ENCODE measurements at regions not wholly inside any gene's neighbourhood (a gene's known extent, or its start where the extent isn't known, plus 50 kb on each side); places are given as distances from the start of the nearest gene placed in this dataset.
"Not testable (repeated sequence)": the region's sequence is repeated elsewhere in the genome, so short reads cannot be mapped to it uniquely, and the experiment has no call there.

DNA sequence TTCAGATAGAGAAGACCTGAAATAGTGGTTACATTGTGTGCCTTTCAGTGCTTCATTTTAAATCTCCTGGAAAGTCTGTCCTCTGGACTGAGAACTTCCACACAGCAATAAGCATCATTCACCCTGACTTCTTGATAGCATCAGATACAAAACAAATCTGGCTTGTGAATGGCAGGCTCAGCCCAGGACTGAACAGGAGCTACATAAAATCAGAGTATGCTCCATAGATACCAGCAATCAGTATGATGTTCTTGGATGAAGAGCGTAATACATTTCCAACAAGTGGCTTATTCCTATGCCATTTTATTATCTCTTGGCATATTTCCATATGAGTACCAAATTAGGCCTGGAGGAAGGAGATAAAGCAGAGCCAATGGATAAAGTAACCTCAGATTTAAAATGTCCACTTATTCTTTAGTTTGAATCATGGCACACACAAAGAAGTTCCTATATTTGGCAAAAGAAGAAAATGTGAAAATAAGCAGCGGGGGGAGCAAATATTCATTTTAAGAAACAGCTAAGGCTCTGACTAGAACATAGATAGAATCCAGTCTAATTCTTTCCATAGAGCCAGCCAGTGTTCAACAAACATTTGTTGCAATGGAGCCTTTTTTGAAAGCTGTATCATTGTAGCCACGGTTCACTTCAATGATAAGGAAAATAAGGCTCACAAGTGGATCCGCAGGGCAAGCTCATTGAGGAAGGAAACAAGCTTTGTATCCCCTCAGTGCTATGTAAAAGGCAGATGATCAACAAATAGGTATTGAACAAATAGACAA, 230.8 kb upstream of the CHAC2 start:
- no peak for DNase-seq (ENCODE audit: low read depth)

DNA sequence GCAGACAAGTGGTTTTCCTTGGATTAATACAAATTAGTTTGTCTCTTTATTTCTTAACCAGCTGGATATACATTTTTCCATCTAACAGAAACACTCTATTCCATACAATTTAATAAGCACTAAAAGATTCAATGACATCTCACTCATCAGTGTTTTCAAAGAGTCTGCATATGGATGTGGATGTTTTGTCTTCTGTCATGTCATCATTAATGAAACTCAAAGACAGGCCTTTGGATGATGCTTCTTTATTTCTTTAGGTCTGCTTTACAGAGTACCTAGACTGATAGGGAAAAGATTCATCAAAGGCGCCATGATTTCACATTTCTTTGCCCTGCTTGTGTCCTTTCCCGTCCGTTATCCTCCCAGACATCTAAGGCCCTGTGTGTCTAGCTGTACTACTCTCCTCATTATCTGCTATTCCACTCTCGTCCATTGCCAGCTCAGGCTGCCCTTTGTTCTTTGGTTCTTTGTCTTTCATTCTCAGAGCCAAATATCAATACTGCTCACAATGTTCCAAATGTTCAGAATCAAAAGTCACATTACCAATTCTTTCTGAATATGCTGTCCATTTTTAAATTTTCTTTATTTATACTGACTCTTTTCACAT, 232.3 kb upstream of the CHAC2 start:
- no peak for DNase-seq (ENCODE audit: low read depth)

DNA sequence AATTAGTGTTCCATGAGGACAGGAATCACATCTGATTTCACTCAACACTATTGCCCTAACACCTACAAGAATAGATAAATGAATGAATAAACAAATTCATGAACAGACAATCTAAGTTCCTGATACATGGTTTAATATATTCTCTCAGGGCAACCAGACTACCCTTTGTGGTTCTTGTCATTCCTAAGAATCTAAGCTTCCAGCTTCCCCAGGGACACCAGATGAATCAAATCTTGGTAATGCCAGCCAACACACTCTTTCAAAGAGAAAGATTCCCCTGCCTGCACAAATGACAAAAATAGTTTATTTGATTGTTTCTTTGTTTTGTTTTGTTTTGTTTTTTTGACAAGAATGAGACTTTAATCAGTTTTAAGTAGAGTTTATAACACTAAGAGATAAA, 237.5 kb upstream of the CHAC2 start:
- no peak for DNase-seq (ENCODE audit: low read depth)

- no peak for DNase-seq (ENCODE audit: low read depth)
Measured at GRCh38 chr2:53527056-53527455, 240.5 kb upstream of the CHAC2 start.

DNA sequence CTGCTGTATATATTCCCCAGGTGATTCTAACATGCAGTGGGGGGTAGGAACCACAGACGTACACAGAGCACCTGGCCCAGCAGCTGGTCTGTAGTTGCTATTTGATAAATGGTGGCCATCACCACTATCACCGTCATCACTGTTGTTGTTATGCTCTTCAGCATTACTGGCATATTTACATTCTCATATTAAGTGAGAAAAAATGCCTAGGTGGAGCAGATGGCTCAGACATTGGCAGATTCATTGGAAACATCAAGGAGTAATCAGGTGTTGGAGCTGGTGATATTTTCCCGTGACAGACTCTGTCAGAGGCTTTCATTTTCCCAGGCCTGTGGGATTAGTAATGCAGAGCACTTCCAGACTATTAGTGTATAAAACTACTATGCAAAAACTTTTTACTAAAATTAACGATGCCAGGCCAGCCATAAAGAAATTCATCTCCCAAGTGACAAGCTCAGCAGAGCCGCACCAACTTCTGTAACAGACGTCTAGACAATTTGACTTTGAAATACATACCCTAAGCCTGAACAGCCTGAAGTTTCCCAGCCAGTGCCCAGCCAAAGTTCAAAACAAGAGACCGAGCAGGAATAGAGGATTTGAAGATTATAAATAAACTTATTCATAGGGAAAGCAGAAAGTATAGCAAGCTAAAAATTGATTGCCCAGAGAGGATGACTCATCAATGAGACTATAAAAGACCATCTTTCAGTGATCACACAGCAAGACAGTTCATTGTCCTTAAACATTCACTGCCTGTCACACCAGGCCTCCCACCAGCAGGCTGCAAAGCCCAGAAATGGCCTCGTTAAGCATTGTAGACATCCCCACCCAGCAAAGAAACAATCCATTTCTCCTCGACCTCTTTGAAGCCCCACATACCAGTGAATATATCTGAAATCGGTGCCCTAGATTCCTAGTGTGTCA, 247.4 kb upstream of the CHAC2 start:
- DNase-seq (ENCODE audit: low read depth) = peak; percentile 11

DNA sequence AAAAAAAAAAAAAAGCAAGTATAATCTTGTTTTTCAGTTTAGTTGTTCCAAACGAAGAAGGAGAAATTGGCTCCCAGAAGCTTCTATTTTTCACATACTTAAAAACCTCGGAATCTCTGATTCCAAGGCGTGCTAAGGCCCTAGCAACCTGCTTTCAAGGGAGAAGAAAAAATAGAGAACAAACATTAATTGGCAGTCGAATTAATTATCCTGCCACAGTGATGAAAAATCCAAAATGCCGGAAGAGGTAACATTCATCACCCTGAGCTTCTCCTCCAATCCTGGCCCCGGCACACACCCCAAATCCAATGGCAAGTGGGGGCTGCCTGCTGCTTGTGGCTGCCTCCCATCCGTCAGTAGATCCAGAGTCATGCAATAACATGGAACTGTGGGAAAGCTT, 250.2 kb upstream of the CHAC2 start:
- DNase-seq (ENCODE audit: low read depth) = no peak

- DNase-seq (ENCODE audit: low read depth) = no peak
Measured at GRCh38 chr2:53516650-53517049, 251.0 kb upstream of the CHAC2 start.

- DNase-seq (ENCODE audit: low read depth) = no peak
Measured at GRCh38 chr2:53515435-53516332, 251.9 kb upstream of the CHAC2 start.

DNA sequence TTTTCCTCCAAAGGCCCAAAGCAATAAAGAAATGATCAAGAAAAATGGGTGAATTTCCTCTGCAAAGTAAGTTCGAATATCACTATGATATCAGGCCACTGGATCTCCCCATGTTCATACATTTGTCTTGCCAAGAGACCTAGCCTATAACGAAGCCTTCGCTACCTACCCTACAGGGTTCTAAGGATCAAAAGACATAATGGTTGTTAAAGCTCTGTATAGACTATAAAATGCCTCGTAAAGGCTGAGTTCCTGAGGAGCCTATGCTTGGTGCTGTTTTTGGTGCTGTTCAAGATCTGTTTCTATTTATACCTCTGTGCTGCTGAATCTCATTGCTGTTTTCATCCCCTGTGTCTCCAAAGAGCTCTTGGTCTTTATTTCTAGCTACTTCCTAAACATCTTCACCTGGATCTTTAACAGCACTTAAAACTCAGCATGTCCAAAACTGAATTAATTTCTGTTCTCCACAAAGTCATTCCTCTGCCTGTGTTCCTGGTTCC, 254.4 kb upstream of the CHAC2 start:
- no peak for DNase-seq (ENCODE audit: low read depth)

DNA sequence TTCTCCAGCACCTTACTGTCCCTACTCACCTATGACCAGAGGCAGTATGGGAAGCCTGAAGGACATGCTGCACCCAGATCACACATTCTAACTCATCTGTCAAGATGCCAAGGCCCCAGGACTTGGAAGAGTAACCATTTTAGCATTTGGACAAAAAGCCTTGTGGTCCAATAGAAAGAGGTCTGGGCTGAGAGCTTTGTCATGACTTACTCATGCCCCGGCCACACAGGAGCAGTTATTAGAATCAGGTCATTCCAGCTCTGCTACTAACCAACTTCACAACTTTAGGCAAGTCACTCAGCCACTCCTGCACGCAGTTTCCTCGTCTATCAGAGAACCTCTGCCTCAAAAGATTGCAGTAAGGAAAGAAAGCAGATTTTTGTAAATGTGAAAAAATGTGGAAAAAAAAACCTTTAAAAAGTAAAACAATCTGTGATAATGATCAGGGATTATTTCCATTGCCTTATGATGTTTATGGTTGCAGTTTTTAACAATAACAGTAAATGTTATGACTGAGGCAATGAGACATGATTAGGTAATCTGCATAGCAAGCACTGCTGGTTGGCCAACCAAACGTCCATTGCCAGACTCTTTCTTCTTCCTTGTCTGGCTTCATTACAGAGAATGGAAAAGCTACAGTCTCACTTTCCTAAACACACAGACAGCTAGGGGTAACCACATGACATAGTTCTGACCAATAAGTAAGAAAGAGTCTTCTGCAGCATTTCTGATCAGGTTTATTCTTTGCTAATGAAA, 255.4 kb upstream of the CHAC2 start:
- DNase-seq (ENCODE audit: low read depth) = no peak

- no peak for DNase-seq (ENCODE audit: low read depth)
Measured at GRCh38 chr2:53511549-53511948, 256.1 kb upstream of the CHAC2 start.

DNA sequence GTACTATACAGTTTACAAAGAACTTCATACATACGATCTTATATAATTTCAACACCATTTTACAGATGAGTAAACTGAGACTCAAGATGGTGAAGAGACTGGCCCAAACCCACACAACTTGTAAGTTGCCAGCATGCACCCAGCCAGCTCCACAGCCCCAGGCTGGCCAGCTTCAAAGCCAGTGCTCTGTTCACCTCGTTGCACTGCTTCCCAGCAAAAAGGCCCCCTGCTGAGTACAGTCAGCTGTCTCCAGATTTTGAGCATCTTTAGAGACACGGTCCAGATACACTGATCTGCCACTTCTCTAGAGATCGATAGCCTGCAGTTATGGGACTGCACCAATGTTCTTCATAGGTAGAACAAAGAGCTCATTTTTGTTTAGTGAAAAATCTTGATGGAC, 257.2 kb upstream of the CHAC2 start:
- no peak for DNase-seq (ENCODE audit: low read depth)

- peak; percentile 43 for DNase-seq (ENCODE audit: low read depth)
Measured at GRCh38 chr2:53509831-53510388, 257.7 kb upstream of the CHAC2 start.

DNA sequence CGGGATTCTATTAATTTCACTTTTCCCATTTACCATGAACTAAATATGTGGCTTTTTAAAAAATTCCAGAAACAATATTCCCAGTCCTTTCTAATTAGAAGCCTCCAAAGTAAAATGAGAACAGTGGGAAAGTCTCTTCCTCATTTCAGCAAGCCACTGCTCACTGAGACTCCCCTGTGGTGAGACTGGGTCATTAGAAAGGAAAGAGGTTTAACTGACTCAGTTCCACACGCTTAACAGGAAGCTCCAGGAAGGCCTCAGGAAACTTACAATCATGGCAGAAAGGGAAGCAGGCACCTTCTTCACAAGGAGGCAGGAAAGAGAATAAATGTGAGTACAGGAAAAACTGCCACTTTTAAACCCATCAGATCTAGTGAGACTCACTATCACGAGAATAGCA, 258.9 kb upstream of the CHAC2 start:
- DNase-seq (ENCODE audit: low read depth) = no peak

DNA sequence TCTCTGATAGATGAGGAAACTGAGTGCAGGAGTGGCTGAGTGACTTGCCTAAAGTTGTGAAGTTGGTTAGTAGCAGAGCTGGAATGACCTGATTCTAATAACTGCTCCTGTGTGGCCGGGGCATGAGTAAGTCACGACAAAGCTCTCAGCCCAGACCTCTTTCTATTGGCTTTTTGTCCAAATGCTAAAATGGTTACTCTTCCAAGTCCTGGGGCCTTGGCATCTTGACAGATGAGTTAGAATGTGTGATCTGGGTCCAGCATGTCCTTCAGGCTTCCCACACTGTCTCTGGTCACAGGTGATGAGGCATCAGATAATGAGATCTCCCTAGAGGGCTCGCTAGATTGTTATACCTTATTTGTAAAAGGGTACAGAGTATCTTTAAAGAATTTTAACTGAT, 260.5 kb upstream of the CHAC2 start:
- DNase-seq (ENCODE audit: low read depth) = not testable (repeated sequence)

DNA sequence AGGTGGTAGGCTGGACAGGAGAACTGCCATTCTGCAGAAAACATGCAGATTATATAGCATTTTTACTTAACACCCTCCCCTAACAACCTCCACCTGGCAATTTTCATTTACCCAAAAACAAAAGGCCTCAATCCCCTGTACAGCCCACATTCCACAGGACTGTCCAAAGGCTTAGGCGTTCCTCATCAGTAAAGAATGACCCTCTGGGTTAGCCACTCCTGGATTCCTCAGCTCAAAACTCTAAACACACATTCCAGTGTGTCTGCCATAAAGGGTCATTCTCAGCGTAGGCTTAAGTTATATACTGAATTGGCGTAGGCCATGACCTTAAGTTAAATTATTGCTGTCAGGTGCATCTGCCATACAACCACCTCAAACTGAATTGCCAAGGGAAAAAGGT, 261.8 kb upstream of the CHAC2 start:
- DNase-seq (ENCODE audit: low read depth) = no peak

DNA sequence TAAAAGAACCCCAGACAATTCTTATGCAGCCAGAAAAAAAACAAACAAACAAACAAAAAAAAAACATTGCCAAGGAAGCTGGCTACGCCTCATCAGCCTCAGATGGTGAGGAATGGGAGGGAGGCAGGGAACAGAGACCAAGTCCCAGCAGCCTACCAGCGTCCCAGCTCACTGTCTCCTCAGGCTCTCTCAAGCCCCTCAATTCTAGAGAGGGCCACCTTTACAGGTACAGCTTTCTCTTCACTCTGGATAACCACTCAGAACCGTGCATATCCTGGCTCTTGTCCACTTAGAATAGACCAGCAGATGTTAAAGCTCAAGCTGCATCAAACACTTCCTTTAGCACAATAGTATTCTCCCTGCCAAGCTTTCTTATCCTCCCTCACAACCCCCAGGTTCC, 263.1 kb upstream of the CHAC2 start:
- no peak for DNase-seq (ENCODE audit: low read depth)

DNA sequence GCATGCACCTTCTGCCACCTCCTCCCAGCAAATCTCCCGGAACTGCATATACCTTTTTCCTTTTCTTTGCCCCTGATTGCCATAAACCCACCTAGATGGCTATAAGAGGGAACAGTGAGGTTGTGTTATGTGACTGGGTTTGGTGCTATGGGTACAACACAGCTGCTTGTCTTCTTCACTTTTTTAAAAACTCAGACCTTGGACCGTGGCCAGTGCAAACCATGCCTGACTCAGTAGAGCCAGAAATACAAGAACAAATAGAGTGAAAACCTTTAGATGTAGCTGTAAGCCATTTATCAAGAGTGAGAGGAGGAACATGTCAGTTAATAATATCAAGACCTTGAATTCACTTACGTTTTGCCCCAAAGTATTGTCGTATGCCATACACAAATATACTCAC, 267.4 kb upstream of the CHAC2 start:
- DNase-seq (ENCODE audit: low read depth) = no peak

DNA sequence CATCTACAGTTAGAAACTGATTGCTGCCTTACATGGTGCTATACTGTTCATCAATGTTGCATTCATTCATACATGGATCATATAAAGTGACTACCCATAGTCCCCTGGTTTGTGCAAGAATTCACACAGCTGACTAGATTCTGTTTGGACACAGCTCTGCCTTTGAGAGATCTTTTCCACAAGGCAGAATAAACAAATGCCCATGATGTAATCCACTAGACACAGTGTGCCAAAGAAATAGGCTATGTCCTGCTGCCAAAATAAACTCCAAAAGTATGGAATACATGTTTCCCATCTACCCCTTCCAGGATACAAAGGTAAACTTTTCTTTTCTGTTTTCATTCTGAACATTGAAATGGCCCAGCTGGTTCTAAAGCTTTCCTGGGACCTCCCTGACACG, 269.4 kb upstream of the CHAC2 start:
- no peak for DNase-seq (ENCODE audit: low read depth)

DNA sequence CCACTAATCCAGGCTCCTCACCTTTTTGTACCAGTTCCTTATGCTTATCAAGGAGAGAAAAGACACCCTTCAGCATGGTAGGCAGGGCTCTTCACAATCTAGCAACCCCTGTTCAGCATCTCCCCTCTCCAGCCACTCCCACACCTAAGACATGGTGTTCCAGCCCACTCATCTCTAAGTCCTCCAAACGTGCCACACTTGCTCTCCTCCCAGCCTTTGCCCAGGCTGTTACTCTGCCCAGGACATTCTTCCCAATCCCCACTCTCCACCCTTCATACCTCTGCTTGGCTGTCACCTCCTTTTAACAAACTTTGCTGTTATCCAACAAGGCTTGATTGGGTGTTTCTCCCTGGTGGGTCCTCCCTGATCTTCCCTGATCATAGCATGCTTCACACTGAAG, 270.6 kb upstream of the CHAC2 start:
- no peak for DNase-seq (ENCODE audit: low read depth)
